Right atrium auricular region (tissue), 2 donors: ENCODE measurements at regions not wholly inside any gene's neighbourhood (a gene's known extent, or its start where the extent isn't known, plus 50 kb on each side); places are given as distances from the start of the nearest gene placed in this dataset.

Experiments
- DNase-seq: peaks from one replicate; pipeline ENCODE4 v3.0.0-alpha.2; 2019; ENCODE audit warnings: low spot score
- H3K27ac ChIP-seq, 2 donors: fragments of 200-600 bp; sonication (generic); 1 replicate in 1 of 2; 2 replicates in 1 of 2; pipeline ENCODE4 v1.5.1; 2016 to 2019
- H3K27me3 ChIP-seq, 2 donors: fragments of 200-600 bp; sonication (generic); one replicate each; pipeline versions ENCODE4 v1.5.1 to v1.6.0; 2017 to 2019
- H3K36me3 ChIP-seq: fragments of 200-600 bp; sonication (generic); one replicate; pipeline ENCODE4 v1.5.1; 2016
- H3K4me1 ChIP-seq, 2 donors: fragments of 200-600 bp; sonication (generic); one replicate each; pipeline versions ENCODE4 v1.5.1 to v1.6.0; 2017 to 2019
- H3K4me3 ChIP-seq, 2 donors: fragments of 200-600 bp; sonication (generic); 1 replicate in 1 of 2; 2 replicates in 1 of 2; pipeline ENCODE4 v1.5.1; 2017 to 2019; ENCODE audit warnings: mild to moderate bottlenecking in 1 of 2, moderate library complexity in 1 of 2
- H3K9me3 ChIP-seq, 2 donors: fragments of 200-600 bp; sonication (generic); one replicate each; pipeline ENCODE4 v1.5.1; 2019
- CTCF ChIP-seq, 2 donors: fragments of 200-600 bp; sonication (generic); IDR thresholded peaks; one replicate each; pipeline ENCODE4 v1.5.1; 2019; ENCODE audit warnings: antibody characterized with exemption in 2 of 2

- no peak for TF ChIP-seq CTCF (IDR thresholded peaks at IDR 0.05)
- H3K4me3 ChIP-seq: no peak overlapping the region
- no peaks in the 10 kb centered on the region for H3K36me3 ChIP-seq
- no peak for DNase-seq
- H3K27me3 ChIP-seq: no peaks in the 10 kb centered on the region
- no peaks in the 10 kb centered on the region for H3K9me3 ChIP-seq
- H3K27ac ChIP-seq: no peak overlapping the region
- H3K4me1 ChIP-seq: no peaks in the 10 kb centered on the region
These were observed 393.4 kb upstream of the CCDC196 start for GRCh38 chr14:66092748-66093147.

- H3K9me3 ChIP-seq: no peaks in the 10 kb centered on the region
- no peak overlapping the region for H3K27ac ChIP-seq
- no peaks in the 10 kb centered on the region for H3K27me3 ChIP-seq
- no peaks in the 10 kb centered on the region for H3K4me1 ChIP-seq
- TF ChIP-seq CTCF (IDR thresholded peaks at IDR 0.05): no peak
- DNase-seq: no peak
- no peaks in the 10 kb centered on the region for H3K36me3 ChIP-seq
- H3K4me3 ChIP-seq: no peak overlapping the region
These were observed 392.0 kb upstream of the CCDC196 start for GRCh38 chr14:66094001-66094727.

DNA sequence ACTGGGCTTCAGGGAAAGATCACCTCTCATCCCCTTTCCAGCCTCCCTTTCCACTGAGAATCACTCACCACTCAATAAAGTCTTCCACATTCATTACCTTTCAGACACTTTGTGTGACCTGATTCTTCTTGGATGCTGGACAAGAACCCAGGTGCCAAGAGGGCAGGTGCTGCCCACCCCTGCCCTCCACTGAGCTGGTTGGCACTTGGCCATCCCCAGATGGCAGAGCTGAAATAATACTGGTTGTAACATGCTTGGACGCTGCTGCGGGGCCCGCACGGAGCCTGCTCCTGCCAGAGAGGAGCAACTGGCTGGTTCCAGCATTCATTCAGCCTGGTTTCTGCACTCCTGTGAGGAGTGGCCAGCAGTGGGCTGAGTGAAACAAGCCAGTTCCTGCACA, 386.7 kb upstream of the CCDC196 start:
- Histone ChIP-seq H3K9me3 (no peaks in the 10 kb centered on the region), H3K27ac (no peak overlapping the region), H3K4me3 (no peak overlapping the region), H3K27me3 (no peaks in the 10 kb centered on the region), H3K36me3 (no peaks in the 10 kb centered on the region), H3K4me1 (no peaks in the 10 kb centered on the region)
- TF ChIP-seq CTCF (IDR thresholded peaks at IDR 0.05): no peak
- DNase-seq: no peak

DNA sequence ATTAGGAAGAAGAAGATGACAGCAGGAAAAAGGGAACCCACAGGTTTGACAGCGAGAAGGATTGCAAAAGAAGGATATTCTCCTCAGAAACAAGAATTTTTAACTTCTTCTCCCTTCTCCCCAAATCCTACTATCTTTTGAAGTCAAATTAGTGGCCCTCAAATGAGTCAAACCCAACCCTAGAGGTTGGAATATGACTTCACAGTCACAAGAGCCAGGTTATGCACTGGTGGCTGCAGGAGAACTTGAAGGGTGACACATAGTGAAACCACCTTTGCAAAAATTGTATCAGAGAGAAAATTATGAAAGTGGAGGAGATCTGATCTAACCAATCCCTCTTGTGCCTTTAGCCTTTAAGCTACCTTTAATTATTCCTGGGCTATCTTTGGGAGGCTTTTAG, 386.2 kb upstream of the CCDC196 start:
- no peak overlapping the region for H3K27ac ChIP-seq
- no peak for DNase-seq
- TF ChIP-seq CTCF (IDR thresholded peaks at IDR 0.05): no peak
- no peaks in the 10 kb centered on the region for H3K4me1 ChIP-seq
- H3K36me3 ChIP-seq: no peaks in the 10 kb centered on the region
- H3K9me3 ChIP-seq: no peaks in the 10 kb centered on the region
- no peak overlapping the region for H3K4me3 ChIP-seq
- H3K27me3 ChIP-seq: no peaks in the 10 kb centered on the region

DNA sequence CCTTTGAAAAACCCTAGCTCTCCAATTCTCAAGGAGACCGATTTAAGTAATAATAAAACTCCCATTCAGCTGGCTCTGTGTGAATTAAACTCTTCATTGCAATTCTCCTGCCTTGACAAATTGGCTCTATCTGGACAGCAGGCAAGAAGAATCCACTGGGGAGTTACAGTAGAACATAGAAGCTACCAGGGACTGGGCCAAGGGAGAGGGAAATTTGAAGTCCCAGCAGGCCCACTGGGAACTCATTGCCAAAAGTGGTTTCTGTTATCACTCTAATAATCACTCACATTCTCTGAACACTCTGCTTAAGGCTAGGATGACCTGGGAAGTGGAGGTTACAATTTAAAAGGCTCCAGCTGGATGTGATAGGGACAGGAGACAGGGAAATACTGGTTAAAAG, 384.5 kb upstream of the CCDC196 start:
- TF ChIP-seq CTCF (IDR thresholded peaks at IDR 0.05): no peak
- H3K9me3 ChIP-seq: no peaks in the 10 kb centered on the region

DNA sequence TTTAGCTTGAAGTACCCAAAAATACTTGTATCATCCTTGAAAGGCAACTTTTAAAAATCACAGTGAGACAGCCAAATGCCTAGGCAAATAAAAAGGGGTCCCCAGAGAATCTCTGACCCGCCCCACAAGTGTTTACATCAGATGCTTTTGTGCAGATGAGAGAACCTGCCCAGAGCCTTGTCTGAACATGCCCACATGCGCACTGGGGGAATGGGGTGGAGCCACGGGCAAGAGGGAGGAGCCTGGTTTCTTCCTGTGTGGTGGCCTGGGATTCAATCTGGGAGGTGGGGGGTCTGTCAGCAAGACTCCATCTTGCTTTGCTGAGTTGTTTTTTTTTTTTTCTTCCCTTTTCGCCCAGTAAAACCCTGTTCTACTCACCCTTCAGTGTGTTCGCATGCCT, 381.7 kb upstream of the CCDC196 start:
- Histone ChIP-seq H3K36me3 (no peaks in the 10 kb centered on the region), H3K9me3 (no peaks in the 10 kb centered on the region), H3K27me3 (no peaks in the 10 kb centered on the region), H3K4me1 (no peaks in the 10 kb centered on the region), H3K27ac (no peak overlapping the region), H3K4me3 (no peak overlapping the region)
- TF ChIP-seq CTCF (IDR thresholded peaks at IDR 0.05): no peak
- no peak for DNase-seq

More for the DNA sequence above, 384.5 kb upstream of the CCDC196 start:
- no peak overlapping the region for H3K4me3 ChIP-seq
- no peaks in the 10 kb centered on the region for H3K36me3 ChIP-seq
- H3K27me3 ChIP-seq: no peaks in the 10 kb centered on the region
- DNase-seq: no peak
- no peak overlapping the region for H3K27ac ChIP-seq
- H3K4me1 ChIP-seq: no peaks in the 10 kb centered on the region
